CD4-positive, alpha-beta memory T cell (primary cell): ENCODE measurements at regions not wholly inside any gene's neighbourhood (a gene's known extent, or its start where the extent isn't known, plus 50 kb on each side); places are given as distances from the start of the nearest gene placed in this dataset. TPM values are rescaled to one million over a fixed set of nuclear protein-coding genes. Genes with fewer than 3 reads are reported as not detected.

ENCODE experiments used
- CTCF ChIA-PET: fragments of 350-600 bp; sonication (Branson Sonifier 250); formaldehyde crosslinking; loops from one replicate; lab custom pipeline; 2021; ENCODE audit warnings: inconsistent platforms; ENCODE audit not compliant: partially characterized antibody; lab: Charles Lee
- POLR2A ChIA-PET: fragments of 350-600 bp; sonication (Branson Sonifier 250); formaldehyde crosslinking; loops from one replicate; lab custom pipeline; 2021; ENCODE audit not compliant: partially characterized antibody; lab: Charles Lee
- DNase-seq, 5 donors: peaks; one replicate each; pipeline versions ENCODE4 v3.0.0 to v3.0.0-alpha.2; 2020 to 2022; ENCODE audit warnings: mixed read lengths in 1 of 5
- H3K27ac ChIP-seq: one replicate; pipeline ENCODE4 v1.7.0; 2013; ENCODE audit warnings: low read depth, low read length
- H3K27me3 ChIP-seq: 2 replicates; pipeline ENCODE4 v1.7.0; 2013; ENCODE audit warnings: mild to moderate bottlenecking, low read length, moderate library complexity; ENCODE audit not compliant: insufficient read depth
- H3K36me3 ChIP-seq: 2 replicates; pipeline ENCODE4 v1.7.0; 2013; ENCODE audit warnings: mild to moderate bottlenecking, low read length, moderate library complexity; ENCODE audit not compliant: insufficient read depth
- H3K4me1 ChIP-seq: 2 replicates; pipeline ENCODE4 v1.7.0; 2013; ENCODE audit warnings: mild to moderate bottlenecking, low read length, moderate library complexity; ENCODE audit not compliant: insufficient read depth
- H3K4me3 ChIP-seq, 2 donors: one replicate each; pipeline ENCODE4 v1.7.0; 2013; ENCODE audit warnings: low read length in 2 of 2, mild to moderate bottlenecking in 1 of 2
- H3K9me3 ChIP-seq, 2 donors: one replicate each; pipeline ENCODE4 v1.7.0; 2013; ENCODE audit warnings: low read length in 2 of 2, control low read depth in 1 of 2; ENCODE audit not compliant: control insufficient read depth in 1 of 2
- H3K27ac Mint-ChIP-seq, 7 donors: one replicate each; pipeline ENCODE4 v1.8.0; 2020 to 2021; ENCODE audit warnings: mixed read lengths in 7 of 7, mild to moderate bottlenecking in 6 of 7, inconsistent platforms in 3 of 7, moderate library complexity in 3 of 7
- H3K27me3 Mint-ChIP-seq, 2 donors: one replicate each; pipeline ENCODE4 v1.8.0; 2020 to 2021; ENCODE audit warnings: mixed read lengths in 2 of 2
- H3K36me3 Mint-ChIP-seq, 2 donors: one replicate each; pipeline ENCODE4 v1.8.0; 2020 to 2021; ENCODE audit warnings: mixed read lengths in 2 of 2, inconsistent platforms in 1 of 2, mild to moderate bottlenecking in 1 of 2
- H3K4me1 Mint-ChIP-seq, 4 donors: one replicate each; pipeline ENCODE4 v1.8.0; 2020 to 2021; ENCODE audit warnings: mixed read lengths in 4 of 4, mild to moderate bottlenecking in 1 of 4
- H3K4me3 Mint-ChIP-seq, 8 donors: one replicate each; pipeline ENCODE4 v1.8.0; 2020 to 2021; ENCODE audit warnings: mixed read lengths in 8 of 8, mild to moderate bottlenecking in 7 of 8, moderate library complexity in 6 of 8, inconsistent platforms in 3 of 8
- H3K9me3 Mint-ChIP-seq, 8 donors: one replicate each; pipeline ENCODE4 v1.8.0; 2020 to 2021; ENCODE audit warnings: mixed read lengths in 8 of 8, mild to moderate bottlenecking in 5 of 8, inconsistent platforms in 3 of 8, moderate library complexity in 1 of 8
- intact Hi-C: fragments of 100-400 bp; cut with micrococcal nuclease; formaldehyde crosslinking; loops from one replicate; pipeline ENCODE4 v1.15.1; 2023
- microRNA-seq: library from miRNA; unstranded; fragments of <30 nt; microRNA quantifications from one replicate; pipeline ENCODE4 v1.2.0, GENCODE V29; 2021; ENCODE audit warnings: borderline replicate concordance, borderline number of aligned reads, borderline microRNAs expressed, mixed read lengths

DNA sequence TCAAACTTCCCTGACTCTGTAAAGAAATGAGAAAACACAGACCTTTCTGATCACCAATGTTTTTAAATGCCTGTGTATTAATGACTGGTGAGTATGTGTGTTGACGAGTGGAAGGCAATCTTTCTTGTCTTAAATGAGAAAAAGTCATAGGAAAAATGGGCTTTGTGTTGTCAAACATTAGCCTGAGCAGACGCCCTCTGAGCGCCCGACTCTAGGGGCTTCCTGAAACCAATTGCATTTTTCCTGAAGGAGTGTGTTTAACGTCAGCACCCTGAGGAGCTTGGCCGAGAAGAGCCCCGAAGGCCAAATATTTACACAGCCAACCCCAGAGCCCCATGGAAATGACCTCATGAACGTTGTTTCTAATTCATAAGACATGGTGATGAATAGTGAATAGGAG, 154.3 kb downstream of the PHF2 start:
- H3K27me3 ChIP-seq, result peaks cover 5% of the 10 kb centered on the region
- H3K4me1 ChIP-seq, result no peaks in the 10 kb centered on the region
- Mint-ChIP-seq H3K27ac (no peak overlapping the region), H3K9me3 (peaks cover 0 to 56% (median 34%) of the 10 kb centered on the region in 8 donors), H3K36me3 (no peaks in the 10 kb centered on the region), H3K4me3 (no peak overlapping the region), H3K4me1 (no peaks in the 10 kb centered on the region), H3K27me3 (peaks cover 18 to 20% of the 10 kb centered on the region in 2 donors)
- intact Hi-C loops, result no loop called here
- CTCF ChIA-PET, result no interaction called here
- no peak overlapping the region for H3K4me3 ChIP-seq
- no peaks in the 10 kb centered on the region for H3K9me3 ChIP-seq
- no peaks in the 10 kb centered on the region for H3K36me3 ChIP-seq
- no peak overlapping the region for H3K27ac ChIP-seq
- DNase-seq, result no peak
- POLR2A ChIA-PET, result no interaction called here

GRCh38 chr9:93730217-93730616, 153.8 kb downstream of the PHF2 start:
- H3K4me3 ChIP-seq, result no peak overlapping the region
- Mint-ChIP-seq H3K27ac (no peak overlapping the region), H3K36me3 (no peaks in the 10 kb centered on the region), H3K27me3 (peaks cover 18 to 20% of the 10 kb centered on the region in 2 donors), H3K4me3 (no peak overlapping the region), H3K4me1 (no peaks in the 10 kb centered on the region), H3K9me3 (peaks cover 0 to 53% (median 33%) of the 10 kb centered on the region in 8 donors)
- intact Hi-C loops, result no loop called here
- H3K4me1 ChIP-seq, result no peaks in the 10 kb centered on the region
- CTCF ChIA-PET, result no interaction called here
- H3K27me3 ChIP-seq, result peaks cover 5% of the 10 kb centered on the region
- no peak overlapping the region for H3K27ac ChIP-seq
- no peaks in the 10 kb centered on the region for H3K9me3 ChIP-seq
- POLR2A ChIA-PET, result no interaction called here
- DNase-seq, result no peak
- no peaks in the 10 kb centered on the region for H3K36me3 ChIP-seq

Small RNA genes in the stretch of these regions (microRNA-seq; reads per million reads assigned to microRNA genes)
- gene MIR4291, result not detected
